ENCODE measurements at regions not wholly inside any gene's neighbourhood (a gene's known extent, or its start where the extent isn't known, plus 50 kb on each side); places are given as distances from the start of the nearest gene placed in this dataset.

GRCh38 chr3:82558081-82558480 is 796.6 kb upstream of the GBE1 start:
- no peak for FAIRE-seq
- no peak for ATAC-seq
- Histone ChIP-seq H3K4me1 (replicated peaks in 1 of 2; ENCODE audit: control insufficient read depth in 2 of 2, insufficient read depth in 2 of 2, low read length in 2 of 2) (no peaks in the 10 kb centered on the region), H3K9ac (ENCODE audit: insufficient read depth in 1 of 2, low read depth in 2 of 2, low read length in 2 of 2) (no peak overlapping the region), H3K4me3 (no peak overlapping the region), H3K4me2 (ENCODE audit: insufficient read depth, low read length) (no peak overlapping the region), H3K79me2 (ENCODE audit: control insufficient read depth, insufficient read depth, low read length) (no peaks in the 10 kb centered on the region), H3K36me3 (ENCODE audit: control insufficient read depth, insufficient read depth, low read length) (no peaks in the 10 kb centered on the region), H3K9me1 (ENCODE audit: control insufficient read depth, insufficient read depth, low read length) (no peaks in the 10 kb centered on the region), H2AFZ (ENCODE audit: low read depth, low read length) (no peak overlapping the region), H3K27ac (ENCODE audit: extremely low read depth, low read depth, low read length) (no peak overlapping the region), H3K9me3 (replicated peaks; ENCODE audit: control insufficient read depth, insufficient read depth, low read depth, low read length) (no peaks in the 10 kb centered on the region), H4K20me1 (replicated peaks; ENCODE audit: control insufficient read depth, insufficient read depth, low read length) (no peaks in the 10 kb centered on the region), H3K27me3 (ENCODE audit: control insufficient read depth in 2 of 2, insufficient read depth in 2 of 2, low read length in 2 of 2) (no peaks in the 10 kb centered on the region)
- ChIA-PET POLR2A (no interaction called here), CTCF (ENCODE audit: low intra/inter-chr PET ratio) (no interaction called here)
- no peak for TF ChIP-seq ZNF165 (CRISPR knock-in tag; IDR thresholded peaks at IDR 0.05; ENCODE audit: borderline replicate concordance)
- no peak for TF ChIP-seq RFX1 (IDR thresholded peaks at IDR 0.05)
- TF ChIP-seq RBBP5 (IDR thresholded peaks at IDR 0.05; ENCODE audit: borderline replicate concordance, insufficient read depth, low read length, poor library complexity, severe bottlenecking) = no peak
- TF ChIP-seq MCM5 (IDR thresholded peaks at IDR 0.05; ENCODE audit: low read depth) = no peak
- no peak for TF ChIP-seq MXI1 (IDR thresholded peaks at IDR 0.05; ENCODE audit: low read depth, low read length)
- TF ChIP-seq MEIS2 (IDR thresholded peaks at IDR 0.05; ENCODE audit: partially characterized antibody) = no peak
- no peak for TF ChIP-seq SMARCB1 (IDR thresholded peaks at IDR 0.05; ENCODE audit: insufficient read length, low read depth)
- TF ChIP-seq UBTF (IDR thresholded peaks at IDR 0.05; ENCODE audit: borderline replicate concordance in 1 of 2, low read depth in 2 of 2, low read length in 2 of 2) = no peak
- TF ChIP-seq RREB1 (CRISPR knock-in tag; IDR thresholded peaks at IDR 0.05) = no peak
- TF ChIP-seq ZNF316 (IDR thresholded peaks at IDR 0.05) = no peak
- TF ChIP-seq, protein P1, sequence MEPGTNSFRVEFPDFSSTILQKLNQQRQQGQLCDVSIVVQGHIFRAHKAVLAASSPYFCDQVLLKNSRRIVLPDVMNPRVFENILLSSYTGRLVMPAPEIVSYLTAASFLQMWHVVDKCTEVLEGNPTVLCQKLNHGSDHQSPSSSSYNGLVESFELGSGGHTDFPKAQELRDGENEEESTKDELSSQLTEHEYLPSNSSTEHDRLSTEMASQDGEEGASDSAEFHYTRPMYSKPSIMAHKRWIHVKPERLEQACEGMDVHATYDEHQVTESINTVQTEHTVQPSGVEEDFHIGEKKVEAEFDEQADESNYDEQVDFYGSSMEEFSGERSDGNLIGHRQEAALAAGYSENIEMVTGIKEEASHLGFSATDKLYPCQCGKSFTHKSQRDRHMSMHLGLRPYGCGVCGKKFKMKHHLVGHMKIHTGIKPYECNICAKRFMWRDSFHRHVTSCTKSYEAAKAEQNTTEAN (CRISPR knock-in tag; IDR thresholded peaks at IDR 0.05) = no peak
- TF ChIP-seq XRCC5 (IDR thresholded peaks at IDR 0.05; ENCODE audit: low read depth, low read length) = no peak
- TF ChIP-seq ZNF586 (CRISPR knock-in tag; conservative IDR thresholded peaks at IDR 0.05) = no peak
- TF ChIP-seq KHSRP (IDR thresholded peaks at IDR 0.05) = no peak
- no peak for TF ChIP-seq NRF1 (conservative IDR thresholded peaks at IDR 0.05 in 1 of 2, IDR thresholded peaks at IDR 0.05 in 1 of 2)
- intact Hi-C loops (cut with micrococcal nuclease) (no loop called here), in situ Hi-C loops (cut with MboI) (no loop called here)
- 0% methylated on average over 1 of the region's 1 CpG for WGBS (ENCODE audit: insufficient coverage, low coverage, missing lambda C conversion rate)
- BruUV-seq (replicated peaks) = no TSS peak
- no peak for DNase-seq (ENCODE audit: extremely low read depth in 1 of 4, low spot score in 3 of 4)
